ENCODE measurements at regions not wholly inside any gene's neighbourhood (a gene's known extent, or its start where the extent isn't known, plus 50 kb on each side); places are given as distances from the start of the nearest gene placed in this dataset.

DNA sequence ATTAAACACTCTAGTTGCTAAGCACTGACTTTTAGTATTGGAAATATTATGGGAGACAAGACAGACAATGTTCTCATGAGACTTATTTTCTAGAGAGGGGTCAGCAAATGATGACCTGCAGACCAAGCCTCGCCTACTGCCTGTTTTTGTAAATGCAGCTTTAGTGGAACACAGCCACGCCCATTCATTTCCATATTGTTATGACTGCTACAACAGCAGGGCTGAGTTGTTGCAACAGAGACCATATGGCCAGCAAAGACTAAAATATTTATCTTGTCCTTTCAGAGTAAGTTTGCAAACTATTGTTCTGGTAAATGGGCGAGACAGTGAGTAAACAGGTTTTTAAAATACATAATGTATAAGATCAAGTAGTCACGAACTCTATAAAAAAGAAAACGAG is 570.2 kb downstream of the NTRK3 start:
- no peak overlapping the region for H3K27ac ChIP-seq
- no peaks in the 10 kb centered on the region for H3K36me3 ChIP-seq
- no peaks in the 10 kb centered on the region for H3K9me3 ChIP-seq
- no peaks in the 10 kb centered on the region for H3K27me3 ChIP-seq
- DNase-seq: no peak
- no peaks in the 10 kb centered on the region for H3K4me1 ChIP-seq
- H3K4me3 ChIP-seq: no peak overlapping the region
- TF ChIP-seq, protein P1, sequence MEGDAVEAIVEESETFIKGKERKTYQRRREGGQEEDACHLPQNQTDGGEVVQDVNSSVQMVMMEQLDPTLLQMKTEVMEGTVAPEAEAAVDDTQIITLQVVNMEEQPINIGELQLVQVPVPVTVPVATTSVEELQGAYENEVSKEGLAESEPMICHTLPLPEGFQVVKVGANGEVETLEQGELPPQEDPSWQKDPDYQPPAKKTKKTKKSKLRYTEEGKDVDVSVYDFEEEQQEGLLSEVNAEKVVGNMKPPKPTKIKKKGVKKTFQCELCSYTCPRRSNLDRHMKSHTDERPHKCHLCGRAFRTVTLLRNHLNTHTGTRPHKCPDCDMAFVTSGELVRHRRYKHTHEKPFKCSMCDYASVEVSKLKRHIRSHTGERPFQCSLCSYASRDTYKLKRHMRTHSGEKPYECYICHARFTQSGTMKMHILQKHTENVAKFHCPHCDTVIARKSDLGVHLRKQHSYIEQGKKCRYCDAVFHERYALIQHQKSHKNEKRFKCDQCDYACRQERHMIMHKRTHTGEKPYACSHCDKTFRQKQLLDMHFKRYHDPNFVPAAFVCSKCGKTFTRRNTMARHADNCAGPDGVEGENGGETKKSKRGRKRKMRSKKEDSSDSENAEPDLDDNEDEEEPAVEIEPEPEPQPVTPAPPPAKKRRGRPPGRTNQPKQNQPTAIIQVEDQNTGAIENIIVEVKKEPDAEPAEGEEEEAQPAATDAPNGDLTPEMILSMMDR (IDR thresholded peaks at IDR 0.05): no peak
- intact Hi-C loops (cut with DNase I; ENCODE audit: low total_unique reads): no loop called here

DNA sequence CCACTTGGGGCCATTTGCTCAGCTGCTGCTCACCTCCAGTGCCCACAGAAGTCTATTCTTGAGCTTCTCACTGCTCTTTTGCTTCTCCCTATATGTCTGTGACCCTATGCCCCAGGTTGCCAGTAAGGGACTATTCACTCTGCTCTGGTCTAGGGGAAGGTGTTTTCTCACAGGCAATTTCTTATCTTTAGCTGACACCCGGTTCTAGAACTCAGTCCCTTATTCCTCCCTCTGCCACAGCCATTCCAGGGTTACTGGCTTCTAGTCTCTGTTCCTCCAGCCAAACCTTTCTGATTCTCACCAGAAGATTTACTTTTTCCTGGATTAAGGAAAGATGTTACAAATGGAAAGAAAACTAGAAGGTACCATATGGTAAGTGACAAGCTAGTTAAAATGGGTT is 574.0 kb downstream of the NTRK3 start:
- TF ChIP-seq, protein P1 (IDR thresholded peaks at IDR 0.05): no peak
- intact Hi-C loops (cut with DNase I; ENCODE audit: low total_unique reads): no loop called here

DNA sequence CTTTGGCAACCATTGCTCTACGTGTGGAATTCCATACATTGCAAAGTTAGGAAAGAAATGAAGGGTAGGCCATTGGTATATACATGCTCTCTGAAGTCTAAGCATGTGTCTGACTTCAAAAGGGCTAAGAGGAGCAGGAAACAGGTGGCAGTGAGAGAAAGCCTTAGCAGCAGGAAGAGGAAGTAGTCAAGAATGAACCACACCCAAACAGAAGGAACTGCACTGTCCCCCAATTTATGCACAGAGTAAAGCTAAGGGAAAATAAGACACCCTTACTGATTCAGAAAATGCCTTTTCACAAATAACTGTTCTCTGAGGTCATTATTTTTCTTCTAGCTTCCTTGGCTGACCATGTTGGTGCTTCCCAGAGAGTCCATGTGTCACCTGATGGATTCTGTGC is 575.4 kb downstream of the NTRK3 start:
- no peak for DNase-seq
- Histone ChIP-seq H3K27me3 (no peaks in the 10 kb centered on the region), H3K4me3 (no peak overlapping the region), H3K4me1 (peaks cover 0 to 8% (median 0%) of the 10 kb centered on the region in 4 donors), H3K9me3 (no peaks in the 10 kb centered on the region), H3K27ac (no peak overlapping the region), H3K36me3 (no peaks in the 10 kb centered on the region)
- TF ChIP-seq, protein P1 (IDR thresholded peaks at IDR 0.05): no peak
- intact Hi-C loops (cut with DNase I; ENCODE audit: low total_unique reads): no loop called here

More for the DNA sequence above, 574.0 kb downstream of the NTRK3 start:
- Histone ChIP-seq H3K9me3 (no peaks in the 10 kb centered on the region), H3K4me3 (no peak overlapping the region), H3K27ac (no peak overlapping the region), H3K27me3 (no peaks in the 10 kb centered on the region), H3K4me1 (peaks cover 0 to 8% (median 0%) of the 10 kb centered on the region in 4 donors), H3K36me3 (no peaks in the 10 kb centered on the region)
- no peak for DNase-seq

DNA sequence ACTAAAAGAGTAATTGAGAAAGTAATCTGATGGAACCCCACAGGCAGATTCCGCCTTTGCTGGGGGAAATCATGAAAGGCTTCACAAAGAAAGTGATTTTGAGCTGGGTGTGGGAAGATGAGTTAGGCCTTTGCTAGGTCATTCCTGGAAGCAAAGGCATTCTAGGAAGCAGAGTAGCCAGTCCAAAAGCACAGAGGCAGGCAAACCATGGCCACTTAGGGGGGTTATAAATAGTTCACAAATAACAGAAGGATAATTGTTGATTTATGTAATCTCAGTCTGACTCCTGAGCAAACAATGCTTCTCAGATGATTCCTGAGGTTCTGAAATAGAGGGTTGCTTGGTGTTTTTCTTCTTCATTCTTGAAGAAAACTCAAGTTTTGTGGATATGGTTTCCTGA is 576.3 kb downstream of the NTRK3 start:
- Histone ChIP-seq H3K36me3 (no peaks in the 10 kb centered on the region), H3K27me3 (no peaks in the 10 kb centered on the region), H3K4me1 (peaks cover 0 to 8% (median 0%) of the 10 kb centered on the region in 4 donors), H3K4me3 (no peak overlapping the region), H3K9me3 (no peaks in the 10 kb centered on the region), H3K27ac (no peak overlapping the region)
- intact Hi-C loops (cut with DNase I; ENCODE audit: low total_unique reads): no loop called here
- DNase-seq: no peak
- TF ChIP-seq, protein P1 (IDR thresholded peaks at IDR 0.05): no peak

DNA sequence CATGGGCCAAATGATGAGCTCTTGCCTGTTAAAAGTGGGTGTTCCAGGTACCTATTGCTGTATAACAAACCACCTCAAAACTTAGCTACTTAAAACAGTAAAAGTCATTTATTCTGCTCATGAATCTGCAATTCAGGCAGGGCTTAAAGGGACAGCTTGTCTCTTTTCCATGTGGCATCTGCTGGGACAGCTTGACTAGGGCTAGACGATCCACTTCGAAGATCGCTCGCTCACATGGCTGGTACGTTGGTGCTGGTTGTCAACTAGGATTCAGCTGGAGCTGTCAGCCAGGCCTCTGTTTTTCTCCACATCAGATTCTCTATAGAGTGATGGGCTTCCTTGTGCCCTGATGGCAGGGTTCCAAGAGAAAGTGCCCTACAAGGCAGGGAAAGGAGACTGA is 581.3 kb downstream of the NTRK3 start:
- intact Hi-C loops (cut with DNase I; ENCODE audit: low total_unique reads): loop anchor here (10.0 kb wide), 1 partner anchor 600 kb away; no protein-coding TSS in a partner anchor
- DNase-seq: no peak
- Histone ChIP-seq H3K9me3 (no peaks in the 10 kb centered on the region), H3K27ac (no peak overlapping the region), H3K4me1 (peaks cover 0 to 13% (median 0%) of the 10 kb centered on the region in 4 donors), H3K27me3 (no peaks in the 10 kb centered on the region), H3K36me3 (no peaks in the 10 kb centered on the region), H3K4me3 (no peak overlapping the region)
- TF ChIP-seq, protein P1 (IDR thresholded peaks at IDR 0.05): no peak

Data from tibial artery (tissue), 4 donors.